Muscle of leg (tissue), 3 donors: ENCODE measurements at regions not wholly inside any gene's neighbourhood (a gene's known extent, or its start where the extent isn't known, plus 50 kb on each side); places are given as distances from the start of the nearest gene placed in this dataset.
A peak's percentile ranks its signal among the peaks of the same experiment; 100 is the strongest.

Experiments
- DNase-seq: peaks from one replicate; pipeline ENCODE4 v3.0.0; 2013
- H3K27ac ChIP-seq: one replicate; pipeline ENCODE4 v1.5.1; 2013; ENCODE audit warnings: mild to moderate bottlenecking, low read length, control low read depth
- H3K27me3 ChIP-seq: one replicate; pipeline ENCODE4 v1.6.1; 2013; ENCODE audit warnings: low read length; ENCODE audit not compliant: control insufficient read depth, insufficient read depth
- H3K36me3 ChIP-seq: one replicate; pipeline ENCODE4 v1.6.1; 2013; ENCODE audit warnings: low read length; ENCODE audit not compliant: control insufficient read depth, insufficient read depth
- H3K4me1 ChIP-seq: one replicate; pipeline ENCODE4 v1.6.1; 2013; ENCODE audit warnings: low read length; ENCODE audit not compliant: control insufficient read depth, insufficient read depth
- H3K4me3 ChIP-seq: one replicate; pipeline ENCODE4 v1.5.1; 2013; ENCODE audit warnings: low read length, control low read depth
- H3K9me3 ChIP-seq: replicated peaks from 2 replicates; pipeline ENCODE4 v1.6.1; 2013; ENCODE audit warnings: low read depth, low read length; ENCODE audit not compliant: control insufficient read depth
- WGBS: methylation state at CpG from one replicate; pipeline ENCODE4 v1.1.5; 2013; ENCODE audit warnings: missing lambda C conversion rate; ENCODE audit not compliant: insufficient coverage; 5-methylcytosine and 5-hydroxymethylcytosine counted together

DNA sequence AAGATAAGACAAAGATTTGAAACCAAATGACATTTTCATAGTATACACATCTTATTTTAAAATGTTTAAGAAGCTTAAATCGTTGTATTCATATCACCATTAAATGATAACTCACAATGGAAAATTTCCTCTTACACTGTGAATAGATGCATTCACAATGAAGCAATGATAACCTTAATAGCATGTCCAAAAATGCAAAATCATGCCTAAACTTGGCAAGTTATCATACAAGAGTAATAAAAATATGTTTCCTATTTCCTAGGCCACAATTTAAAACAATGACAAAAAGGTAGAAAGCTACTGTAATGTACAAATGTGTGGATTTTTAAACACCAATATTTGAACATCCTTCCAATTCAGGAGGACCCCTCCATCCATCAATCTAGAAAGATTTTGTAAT, 157.4 kb upstream of the GULP1 start:
- Histone ChIP-seq H3K27me3 (no peaks in the 10 kb centered on the region), H3K4me1 (peaks cover 2% of the 10 kb centered on the region), H3K27ac (no peak overlapping the region), H3K4me3 (no peak overlapping the region), H3K36me3 (no peaks in the 10 kb centered on the region), H3K9me3 (no peaks in the 10 kb centered on the region)
- WGBS = no CpG with 5 or more reads among the region's 1 CpG
- DNase-seq = peak; percentile 9

DNA sequence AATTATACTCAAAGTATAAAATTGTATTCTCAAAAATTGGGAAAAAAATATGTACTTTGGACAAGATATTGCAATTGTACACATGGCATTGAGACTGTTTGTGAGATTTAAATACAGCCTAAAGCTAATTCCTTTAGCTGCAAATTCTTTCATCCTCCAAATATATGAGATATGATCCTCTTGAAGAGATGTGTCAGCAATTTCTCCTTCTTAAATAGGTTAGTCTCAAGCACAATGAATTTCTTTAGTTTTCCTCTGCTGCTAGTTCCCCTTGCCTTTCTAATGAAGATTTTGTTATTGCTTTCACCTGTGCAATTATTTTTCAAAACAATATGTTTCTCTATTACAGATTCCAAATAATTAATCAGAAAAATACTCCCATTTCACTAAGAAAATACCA, 153.4 kb upstream of the GULP1 start:
- H3K4me3 ChIP-seq = no peak overlapping the region

DNA sequence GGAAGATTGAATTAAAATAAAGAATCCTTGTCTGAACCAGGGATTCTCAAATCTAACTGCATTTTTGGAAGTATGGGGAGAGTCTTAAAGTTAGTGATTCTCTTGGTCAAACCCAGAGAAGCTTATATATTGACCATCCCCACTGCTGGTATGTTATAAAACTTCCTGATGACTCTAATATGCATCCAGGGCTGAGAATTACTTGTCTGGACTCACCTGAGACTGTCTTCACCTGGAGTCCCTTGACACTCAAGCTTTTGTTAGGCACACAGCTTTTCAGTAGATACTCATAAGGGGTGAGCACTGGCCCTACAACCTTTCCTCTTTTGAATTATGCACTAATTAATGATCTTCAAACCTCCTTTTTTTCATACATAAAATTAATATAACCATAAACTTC, 149.6 kb upstream of the GULP1 start:
- Histone ChIP-seq H3K9me3 (no peaks in the 10 kb centered on the region), H3K27me3 (no peaks in the 10 kb centered on the region), H3K36me3 (no peaks in the 10 kb centered on the region), H3K4me1 (no peaks in the 10 kb centered on the region), H3K27ac (no peak overlapping the region), H3K4me3 (no peak overlapping the region)
- DNase-seq = no peak

More for the DNA sequence above, 153.4 kb upstream of the GULP1 start:
- DNase-seq = no peak
- Histone ChIP-seq H3K9me3 (no peaks in the 10 kb centered on the region), H3K4me1 (no peaks in the 10 kb centered on the region), H3K27ac (no peak overlapping the region), H3K27me3 (no peaks in the 10 kb centered on the region), H3K36me3 (no peaks in the 10 kb centered on the region)

DNA sequence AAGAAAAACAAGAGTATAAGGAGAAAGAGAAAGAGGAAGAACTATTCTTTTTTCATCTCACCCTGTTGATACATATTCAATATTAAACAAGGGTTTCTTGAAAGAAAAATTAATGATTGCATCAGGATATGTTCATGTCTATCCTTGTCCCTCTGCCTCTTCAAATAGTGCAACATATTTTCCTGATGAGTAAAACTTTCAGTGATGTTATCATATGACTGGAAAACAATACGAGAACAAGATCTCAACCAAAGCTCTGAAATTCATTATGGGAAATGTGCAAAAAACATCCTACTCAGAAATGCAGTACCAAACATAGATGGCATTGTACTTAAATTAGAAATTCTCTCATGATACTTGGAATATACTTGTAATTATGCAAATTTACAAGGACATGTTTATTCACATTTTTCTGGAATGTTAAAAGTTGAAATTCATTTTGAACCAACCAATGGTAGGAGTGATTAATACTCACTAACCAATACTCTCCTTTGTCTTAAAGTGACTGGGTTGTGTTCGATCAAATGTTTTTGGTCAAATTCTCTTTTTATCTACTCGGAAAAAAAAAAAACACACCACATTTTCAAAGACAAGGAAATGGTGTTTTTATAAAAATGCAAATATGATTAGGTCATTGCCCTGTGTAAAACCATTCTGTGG, 148.9 kb upstream of the GULP1 start:
- H3K27ac ChIP-seq = no peak overlapping the region
- no CpG with 5 or more reads among the region's 3 CpGs for WGBS
- H3K4me3 ChIP-seq = no peak overlapping the region
- H3K4me1 ChIP-seq = no peaks in the 10 kb centered on the region
- H3K9me3 ChIP-seq = no peaks in the 10 kb centered on the region
- no peaks in the 10 kb centered on the region for H3K36me3 ChIP-seq
- no peak for DNase-seq
- no peaks in the 10 kb centered on the region for H3K27me3 ChIP-seq

DNA sequence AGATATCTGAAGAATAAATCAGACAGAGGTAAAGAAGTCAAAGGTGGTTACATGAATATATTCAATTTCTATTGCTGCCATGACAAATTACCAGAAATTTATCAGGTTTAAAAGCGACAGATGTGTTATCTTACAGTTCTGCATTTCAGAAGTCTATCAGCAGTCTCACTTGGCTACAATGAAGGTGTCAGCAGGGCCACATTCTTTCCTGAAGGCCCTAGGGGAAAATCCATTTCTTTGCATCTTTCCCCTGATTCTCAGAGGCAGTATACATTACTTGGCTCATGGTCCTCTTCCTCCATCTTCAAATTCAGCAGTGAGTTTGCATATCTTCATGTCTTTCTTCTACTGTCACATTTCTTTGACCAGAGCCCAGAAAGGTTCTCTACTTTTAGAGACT, 145.8 kb upstream of the GULP1 start:
- DNase-seq = no peak
- Histone ChIP-seq H3K4me3 (no peak overlapping the region), H3K27ac (no peak overlapping the region), H3K36me3 (no peaks in the 10 kb centered on the region), H3K27me3 (no peaks in the 10 kb centered on the region), H3K4me1 (no peaks in the 10 kb centered on the region), H3K9me3 (no peaks in the 10 kb centered on the region)
- no CpG with 5 or more reads among the region's 1 CpG for WGBS

DNA sequence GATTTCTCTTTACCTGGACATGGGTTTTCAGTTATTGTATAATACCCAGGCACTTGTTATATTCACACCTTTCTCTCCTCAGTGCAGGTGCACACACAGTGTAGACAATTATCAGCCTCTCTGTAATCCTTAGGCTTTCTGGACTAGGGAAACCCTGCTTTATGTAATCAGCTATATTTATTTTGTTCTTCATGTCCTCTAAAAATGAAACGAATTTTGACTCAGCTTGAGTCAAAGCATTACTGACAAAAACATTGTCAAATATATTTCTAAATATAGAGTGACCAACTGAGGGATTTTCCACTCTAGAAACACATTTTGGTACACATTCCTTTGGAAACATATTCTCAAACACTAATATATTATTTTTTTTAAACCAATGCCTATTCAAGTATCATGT, 144.8 kb upstream of the GULP1 start:
- no peaks in the 10 kb centered on the region for H3K36me3 ChIP-seq
- no peak overlapping the region for H3K4me3 ChIP-seq
- H3K27ac ChIP-seq = no peak overlapping the region
- H3K27me3 ChIP-seq = no peaks in the 10 kb centered on the region
- WGBS = no CpG with 5 or more reads among the region's 1 CpG
- no peaks in the 10 kb centered on the region for H3K9me3 ChIP-seq
- no peaks in the 10 kb centered on the region for H3K4me1 ChIP-seq
- DNase-seq = no peak

DNA sequence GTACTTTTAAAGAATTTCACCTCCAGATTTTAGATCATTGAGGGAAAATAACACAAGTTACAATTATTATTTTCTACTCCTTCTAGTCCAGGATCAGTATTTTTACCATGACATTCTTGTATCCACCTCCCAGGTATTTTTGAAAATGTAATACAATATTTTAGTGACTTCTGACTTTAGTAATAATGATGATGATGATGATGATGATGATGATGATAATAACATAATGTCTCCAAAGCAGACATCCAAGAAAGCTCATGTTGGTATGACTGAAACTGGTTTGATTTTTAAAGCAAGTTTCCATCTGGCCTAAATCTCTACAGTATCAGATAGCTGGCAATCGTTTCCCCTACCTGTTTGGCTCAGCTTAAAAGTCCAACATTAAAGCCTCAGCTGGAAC, 140.0 kb upstream of the GULP1 start:
- WGBS = 0% methylated on average over 1 of the region's 1 CpG
- Histone ChIP-seq H3K27me3 (no peaks in the 10 kb centered on the region), H3K9me3 (no peaks in the 10 kb centered on the region), H3K36me3 (no peaks in the 10 kb centered on the region), H3K4me1 (no peaks in the 10 kb centered on the region), H3K27ac (no peak overlapping the region), H3K4me3 (no peak overlapping the region)
- peak; percentile 17 for DNase-seq

DNA sequence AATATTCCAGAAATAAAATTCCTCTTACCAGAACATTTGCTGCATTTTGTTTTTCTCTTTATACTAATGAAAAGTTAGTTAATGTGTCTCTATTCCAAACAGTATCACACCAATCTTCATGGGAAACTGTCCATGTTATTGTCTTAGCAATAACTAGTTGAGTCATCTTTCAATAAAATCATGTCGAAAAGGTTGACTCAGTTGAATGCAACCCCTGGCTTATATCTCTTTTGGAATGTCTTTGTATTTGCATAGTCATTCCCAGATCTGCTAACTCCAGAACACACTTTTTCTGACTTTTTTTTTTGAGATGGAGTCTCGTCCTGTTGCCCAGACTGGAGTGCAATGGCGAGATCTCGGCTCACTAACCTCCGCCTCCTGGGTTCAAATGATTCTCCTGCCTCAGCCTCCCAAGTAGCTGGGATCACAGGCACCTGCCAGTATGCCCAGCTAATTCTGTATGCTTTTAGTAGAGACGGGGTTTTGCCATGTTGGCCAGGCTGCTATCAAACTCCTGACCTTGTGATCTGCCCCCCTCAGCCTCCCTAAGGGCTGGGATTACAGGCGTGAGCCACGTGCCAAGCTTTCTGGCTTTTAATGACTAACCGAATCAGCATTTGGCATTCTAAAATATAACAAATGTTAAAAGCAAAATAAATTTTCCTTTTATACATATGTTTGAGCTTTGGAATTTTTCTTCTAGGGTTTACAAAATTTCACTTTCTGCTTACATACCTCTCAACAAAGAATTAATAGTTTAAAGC, 133.2 kb upstream of the GULP1 start:
- no peak overlapping the region for H3K27ac ChIP-seq
- no peak for DNase-seq
- H3K36me3 ChIP-seq = no peaks in the 10 kb centered on the region
- no peaks in the 10 kb centered on the region for H3K9me3 ChIP-seq
- H3K4me3 ChIP-seq = no peak overlapping the region
- no peaks in the 10 kb centered on the region for H3K4me1 ChIP-seq
- no peaks in the 10 kb centered on the region for H3K27me3 ChIP-seq
- WGBS = 97% methylated on average over 5 of the region's 9 CpGs

DNA sequence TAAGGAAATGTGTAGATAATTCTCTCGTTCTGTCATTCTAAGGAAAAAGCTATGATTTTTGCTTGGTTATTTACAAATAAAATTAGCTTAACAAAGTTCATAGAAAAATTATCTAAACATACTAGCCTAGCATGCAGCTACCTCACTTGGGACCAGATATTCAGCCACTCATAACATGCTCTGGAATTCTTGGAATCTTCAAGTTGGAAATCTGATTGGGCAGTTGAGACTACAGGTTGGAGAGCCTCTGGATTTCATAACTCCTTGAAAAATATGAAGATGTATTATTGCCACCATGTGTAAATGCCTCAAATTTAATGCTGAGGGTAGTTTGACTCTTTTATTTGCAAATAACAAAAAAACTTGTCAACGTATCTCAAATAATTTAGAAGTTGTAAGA, 132.2 kb upstream of the GULP1 start:
- H3K36me3 ChIP-seq = no peaks in the 10 kb centered on the region
- no peak for DNase-seq
- H3K27ac ChIP-seq = no peak overlapping the region
- no peaks in the 10 kb centered on the region for H3K4me1 ChIP-seq
- no peaks in the 10 kb centered on the region for H3K9me3 ChIP-seq
- H3K27me3 ChIP-seq = no peaks in the 10 kb centered on the region
- H3K4me3 ChIP-seq = no peak overlapping the region
- WGBS = no CpG with 5 or more reads among the region's 2 CpGs

DNA sequence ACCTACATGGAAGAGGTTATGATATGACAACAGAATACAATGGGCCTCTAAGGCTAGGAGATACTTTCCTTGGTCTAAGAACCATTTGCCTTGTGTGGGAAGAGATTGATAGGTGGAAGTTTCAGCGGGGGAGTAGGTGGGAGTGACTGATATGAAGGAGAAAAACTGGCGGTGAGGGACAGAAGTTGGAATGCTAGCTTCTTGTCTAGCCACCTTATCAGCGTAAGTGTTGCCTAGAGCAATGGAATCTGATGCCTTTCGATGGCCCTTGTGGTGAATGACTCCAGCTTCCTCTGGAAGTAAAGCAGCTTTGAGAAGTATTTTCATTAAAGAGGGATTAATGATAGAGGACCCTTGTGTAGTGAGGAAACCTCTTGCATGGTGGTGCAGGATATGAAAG, 121.3 kb upstream of the GULP1 start:
- Histone ChIP-seq H3K4me3 (no peak overlapping the region), H3K36me3 (no peaks in the 10 kb centered on the region), H3K9me3 (no peaks in the 10 kb centered on the region), H3K4me1 (no peaks in the 10 kb centered on the region), H3K27me3 (no peaks in the 10 kb centered on the region), H3K27ac (no peak overlapping the region)
- DNase-seq = no peak
- 91% methylated on average over 4 of the region's 4 CpGs for WGBS

DNA sequence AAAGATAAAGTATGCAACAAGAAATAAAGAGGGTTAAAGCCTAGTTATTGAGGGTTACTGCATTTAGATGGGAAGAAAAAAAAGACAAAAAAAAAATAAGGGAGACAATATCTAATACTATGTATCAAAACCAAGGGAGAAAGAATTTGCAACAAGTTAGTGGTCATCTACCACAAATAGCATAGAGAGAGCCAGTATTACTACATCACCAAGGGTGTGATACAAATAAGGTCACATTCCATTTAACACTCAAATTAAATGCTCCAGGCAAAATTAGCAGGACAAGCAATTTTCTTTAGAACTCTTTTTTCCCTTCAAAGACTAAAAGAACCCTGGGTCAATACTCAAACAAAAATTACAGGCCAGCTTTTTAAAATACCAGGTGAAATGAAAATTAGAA, 115.1 kb upstream of the GULP1 start:
- Histone ChIP-seq H3K27ac (no peak overlapping the region), H3K36me3 (no peaks in the 10 kb centered on the region), H3K4me1 (no peaks in the 10 kb centered on the region), H3K4me3 (no peak overlapping the region), H3K27me3 (no peaks in the 10 kb centered on the region), H3K9me3 (no peaks in the 10 kb centered on the region)
- no peak for DNase-seq
